HepG2 (cell line): ENCODE measurements at regions not wholly inside any gene's neighbourhood (a gene's known extent, or its start where the extent isn't known, plus 50 kb on each side); places are given as distances from the start of the nearest gene placed in this dataset.

Experiments
- ATAC-seq: fragments of 200-7000 bp; cut with Tn5 transposase; 3 replicates; pipeline ENCODE4 v1.9.1; 2020; ENCODE audit warnings: mild to moderate bottlenecking, moderate library complexity
- BruUV-seq: library from RNA; stranded (reverse); fragments of 400-500 nt; replicated peaks from 2 replicates; lab custom pipeline; 2021; lab: Mats Ljungman, UMichigan
- CTCF ChIA-PET: fragments of 300-600 bp; formaldehyde crosslinking; extraction: SDS; loops from one replicate; lab custom pipeline; 2021; ENCODE audit warnings: low total read pairs, inconsistent platforms, low intra/inter-chr PET ratio; lab: Yijun Ruan, JAX
- POLR2A ChIA-PET: fragments of 350-600 bp; sonication (Branson Sonifier 250); formaldehyde crosslinking; loops from one replicate; lab custom pipeline; 2020; ENCODE audit warnings: antibody characterized with exemption, inconsistent platforms; lab: Yijun Ruan, JAX
- DNase-seq: peaks from one replicate; pipeline ENCODE4 v3.0.0-alpha.2; 2015; ENCODE audit warnings: low spot score
- FAIRE-seq: peaks from 3 replicates; lab custom pipeline; 2011; peaks lifted over from hg19 to GRCh38; lab: Jason Lieb, UNC
- H2AFZ ChIP-seq: one replicate; pipeline ENCODE4 v1.6.1; 2011; ENCODE audit warnings: low read length, inconsistent platforms
- H3K27ac ChIP-seq: fragments of 300-600 bp; 3 replicates; pipeline ENCODE4 v1.8.0; 2011; ENCODE audit warnings: mixed run types, mild to moderate bottlenecking, mixed read lengths, low read length, inconsistent platforms; ENCODE audit not compliant: insufficient read depth; ENCODE audit errors: extremely low read length
- H3K27me3 ChIP-seq, 2 experiments: fragments of 200-600 bp in 1 of 2; 2 replicates in 1 of 2; 3 replicates in 1 of 2; pipeline versions ENCODE4 v1.6.0 to v1.8.0; 2011; ENCODE audit warnings: low read length in 2 of 2, mild to moderate bottlenecking in 2 of 2, moderate library complexity in 2 of 2, inconsistent platforms in 1 of 2; ENCODE audit not compliant: insufficient read depth in 2 of 2, control insufficient read depth in 1 of 2
- H3K36me3 ChIP-seq, 2 experiments: fragments of 200-600 bp in 1 of 2; replicated peaks in 1 of 2; 2 replicates in 1 of 2; 3 replicates in 1 of 2; pipeline versions ENCODE4 v1.5.1 to v1.8.0; 2011; ENCODE audit warnings: low read length in 2 of 2, inconsistent platforms in 1 of 2; ENCODE audit not compliant: insufficient read depth in 2 of 2, control insufficient read depth in 1 of 2
- H3K4me1 ChIP-seq: 2 replicates; pipeline ENCODE4 v1.5.1; 2012; ENCODE audit warnings: low read length, inconsistent platforms; ENCODE audit not compliant: insufficient read depth
- H3K4me2 ChIP-seq: 2 replicates; pipeline ENCODE4 v1.6.0; 2011; ENCODE audit warnings: low read depth, low read length, inconsistent platforms
- H3K4me3 ChIP-seq, 3 experiments: fragments of 200-600 bp in 1 of 3; sonication (generic), shearing (Covaris generic) in 1 of 3; replicated peaks in 1 of 3; 2 replicates each; pipeline ENCODE4 v1.5.1; 2011 to 2016; ENCODE audit warnings: low read length in 3 of 3, inconsistent platforms in 2 of 3, low read depth in 2 of 3, mild to moderate bottlenecking in 2 of 3, control low read depth in 1 of 3, mixed read lengths in 1 of 3; ENCODE audit not compliant: insufficient read depth in 1 of 3
- H3K79me2 ChIP-seq: one replicate; pipeline ENCODE4 v1.6.1; 2011; ENCODE audit warnings: low read length, inconsistent platforms; ENCODE audit not compliant: insufficient read depth
- H3K9ac ChIP-seq: 2 replicates; pipeline ENCODE4 v1.6.0; 2011; ENCODE audit warnings: mild to moderate bottlenecking, low read depth, low read length, inconsistent platforms; ENCODE audit not compliant: insufficient read depth
- H3K9me3 ChIP-seq: 2 replicates; pipeline ENCODE4 v1.5.1; 2012; ENCODE audit warnings: mild to moderate bottlenecking, low read length
- H4K20me1 ChIP-seq: 2 replicates; pipeline ENCODE4 v1.6.0; 2011; ENCODE audit warnings: inconsistent platforms, mild to moderate bottlenecking, low read length, moderate library complexity; ENCODE audit not compliant: insufficient read depth
- CHD2 ChIP-seq: IDR thresholded peaks from 2 replicates; pipeline ENCODE4 v1.6.1; 2011; ENCODE audit warnings: low read depth, low read length, improper control_type of control experiment
- GABPA ChIP-seq, 2 experiments: IDR thresholded peaks; 2 replicates each; pipeline ENCODE4 v1.6.1; 2011 to 2016; ENCODE audit warnings: low read depth in 2 of 2, low read length in 1 of 2, missing biosample characterization in 1 of 2, missing genetic modification characterization in 1 of 2
- NR1H2 ChIP-seq: sonication (generic); formaldehyde crosslinking; IDR thresholded peaks from 2 replicates; pipeline ENCODE4 v1.8.1; 2022; ENCODE audit warnings: low read depth, missing genetic modification reagents, borderline replicate concordance
- PHF8 ChIP-seq: sonication (generic); formaldehyde crosslinking; IDR thresholded peaks from 2 replicates; pipeline ENCODE4 v1.5.0; 2020; ENCODE audit warnings: missing genetic modification reagents
- RBAK ChIP-seq: sonication (generic); formaldehyde crosslinking; IDR thresholded peaks from 2 replicates; pipeline ENCODE4 v1.5.1; 2020; ENCODE audit warnings: mild to moderate bottlenecking, missing genetic modification reagents
- TFE3 ChIP-seq: IDR thresholded peaks from 2 replicates; pipeline ENCODE4 v1.6.1; 2016
- ZEB1 ChIP-seq: IDR thresholded peaks from 2 replicates; pipeline ENCODE4 v1.6.1; 2012; ENCODE audit warnings: mild to moderate bottlenecking, low read depth, inconsistent platforms; ENCODE audit not compliant: insufficient replicate concordance
- ZFP1 ChIP-seq: IDR thresholded peaks from 2 replicates; pipeline ENCODE4 v1.6.1; 2016
- WGBS: methylation state at CpG from one replicate; pipeline ENCODE4 v1.1.6; 2017; ENCODE audit warnings: low lambda C conversion rate; 5-methylcytosine and 5-hydroxymethylcytosine counted together
- in situ Hi-C: cut with HindIII; loops from 2 replicates; pipeline ENCODE4 v1.10.0; 2017; ENCODE audit warnings: low pct_unique_long_range_greater_than_20kb; ENCODE audit not compliant: extremely low pct_ligation_motif_present
- intact Hi-C: fragments of 100-400 bp; cut with micrococcal nuclease; formaldehyde crosslinking; loops from one replicate; pipeline ENCODE4 v1.10.0; 2022; ENCODE audit not compliant: unreplicated experiment
- TF ChIP-seq, protein P1 (sequence below): IDR thresholded peaks from 2 replicates; pipeline ENCODE4 v1.6.1; 2016

DNA sequence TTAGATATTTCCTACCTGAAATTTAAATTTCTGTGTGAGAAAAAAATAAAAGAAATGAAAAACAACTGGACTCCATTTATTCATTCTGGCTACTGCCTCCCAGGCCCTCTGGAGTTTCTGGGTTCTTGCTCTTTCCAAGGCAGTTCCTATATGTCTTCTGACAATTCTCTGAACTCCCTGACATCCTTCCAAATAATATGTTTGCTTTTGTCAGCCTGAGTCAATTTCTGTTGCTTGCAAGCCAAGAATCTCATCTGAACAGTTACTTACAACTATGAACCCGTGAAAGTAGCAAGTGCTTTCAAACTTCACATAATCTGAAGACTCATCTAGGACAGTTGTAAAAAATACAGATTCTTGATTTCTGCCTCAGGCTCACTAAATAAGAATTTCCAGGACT lies 216.7 kb upstream of the NPVF start:
- peaks cover 17% of the 10 kb centered on the region; the same call in 1 of the 2 replicates for H3K9me3 ChIP-seq
- no peaks in the 10 kb centered on the region for H4K20me1 ChIP-seq
- POLR2A ChIA-PET, result no interaction called here
- TF ChIP-seq ZFP1 (CRISPR knock-in tag) (no peak), ZEB1 (no peak), TFE3 (no peak), PHF8 (CRISPR knock-in tag) (no peak), RBAK (CRISPR knock-in tag) (no peak), CHD2 (no peak)
- TF ChIP-seq, protein P1, sequence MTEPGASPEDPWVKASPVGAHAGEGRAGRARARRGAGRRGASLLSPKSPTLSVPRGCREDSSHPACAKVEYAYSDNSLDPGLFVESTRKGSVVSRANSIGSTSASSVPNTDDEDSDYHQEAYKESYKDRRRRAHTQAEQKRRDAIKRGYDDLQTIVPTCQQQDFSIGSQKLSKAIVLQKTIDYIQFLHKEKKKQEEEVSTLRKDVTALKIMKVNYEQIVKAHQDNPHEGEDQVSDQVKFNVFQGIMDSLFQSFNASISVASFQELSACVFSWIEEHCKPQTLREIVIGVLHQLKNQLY (CRISPR knock-in tag), result no peak
- H3K4me2 ChIP-seq, result no peak overlapping the region
- no peaks in the 10 kb centered on the region for H3K79me2 ChIP-seq
- DNase-seq (no peak), ATAC-seq (no peak), FAIRE-seq (no peak)
- 0% methylated on average over 1 of the region's 1 CpG for WGBS
- intact Hi-C loops (no loop called here), in situ Hi-C loops (no loop called here)
- BruUV-seq, result no TSS peak
- no peak overlapping the region for H3K27ac ChIP-seq
- H3K4me1 ChIP-seq, result no peaks in the 10 kb centered on the region
- H3K27me3 ChIP-seq, result no peaks in the 10 kb centered on the region
- no peaks in the 10 kb centered on the region for H3K36me3 ChIP-seq
- CTCF ChIA-PET, result no interaction called here
- no peak overlapping the region for H3K4me3 ChIP-seq
- no peak overlapping the region for H3K9ac ChIP-seq
- no peak overlapping the region for H2AFZ ChIP-seq

DNA sequence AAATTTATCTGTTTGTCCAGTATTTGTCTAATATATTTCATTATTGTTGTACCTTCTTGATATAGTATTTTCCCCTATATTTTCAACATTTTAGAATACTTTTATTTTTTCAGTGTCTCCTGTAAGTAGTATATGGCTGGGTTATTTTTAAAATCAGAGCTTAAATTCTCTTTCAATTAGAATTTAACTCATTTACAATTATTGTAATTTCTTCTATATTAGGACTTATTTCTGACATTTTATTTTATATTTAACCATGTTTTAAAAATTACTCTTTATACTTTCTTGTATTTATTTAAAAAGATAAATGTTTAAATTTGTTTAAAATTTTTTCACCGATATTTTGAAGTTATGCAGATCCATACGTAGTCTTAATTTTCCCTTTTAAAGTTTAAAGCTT lies 220.0 kb upstream of the NPVF start:
- TF ChIP-seq GABPA (IDR thresholded peaks at IDR 0.05; ENCODE audit: low read depth, low read length), result no peak
- TF ChIP-seq GABPA (CRISPR knock-in tag; IDR thresholded peaks at IDR 0.05; ENCODE audit: low read depth), result no peak
- TF ChIP-seq NR1H2 (CRISPR knock-in tag), result no peak
- TF ChIP-seq, all 625 proteins: peak for 0
- H3K4me2 ChIP-seq, result no peak overlapping the region
- H3K79me2 ChIP-seq, result no peaks in the 10 kb centered on the region
- no peak for ATAC-seq
- H3K4me1 ChIP-seq, result no peaks in the 10 kb centered on the region
- H4K20me1 ChIP-seq, result no peaks in the 10 kb centered on the region
- H3K9ac ChIP-seq, result no peak overlapping the region
- 66% methylated on average over 2 of the region's 2 CpGs for WGBS
- H3K36me3 ChIP-seq, result no peaks in the 10 kb centered on the region
- no peak overlapping the region for H2AFZ ChIP-seq
- DNase-seq, result no peak
- no peaks in the 10 kb centered on the region for H3K9me3 ChIP-seq
- H3K4me3 ChIP-seq, result no peak overlapping the region
- H3K27ac ChIP-seq, result no peak overlapping the region
- intact Hi-C loops (no loop called here), in situ Hi-C loops (no loop called here)
- no TSS peak for BruUV-seq
- FAIRE-seq, result no peak
- CTCF ChIA-PET, result no interaction called here
- POLR2A ChIA-PET, result no interaction called here
- H3K27me3 ChIP-seq, result no peaks in the 10 kb centered on the region
